NCI-H1694 (cell line): ENCODE measurements at regions not wholly inside any gene's neighbourhood (a gene's known extent, or its start where the extent isn't known, plus 50 kb on each side); places are given as distances from the start of the nearest gene placed in this dataset.
"Not testable (repeated sequence)": the region's sequence is repeated elsewhere in the genome, so short reads cannot be mapped to it uniquely, and the experiment has no call there.

Experiments
- DNase-seq: peaks from one replicate; lab custom pipeline; 2025; lab: John Stamatoyannopoulos, UW

- DNase-seq: no peak
Observed at GRCh38 chr1:38787041-38787440, 72.5 kb downstream of the RRAGC start.

GRCh38 chr1:38786040-38786436 is 73.5 kb downstream of the RRAGC start:
- DNase-seq: peak; percentile 6

GRCh38 chr1:38785285-38786039 is 74.1 kb downstream of the RRAGC start:
- no peak for DNase-seq

- DNase-seq: no peak
Observed at GRCh38 chr1:38784452-38785284, 74.9 kb downstream of the RRAGC start.

- peak; percentile 49 for DNase-seq
Observed at GRCh38 chr1:38783640-38784229, 75.8 kb downstream of the RRAGC start.

- no peak for DNase-seq
Observed at GRCh38 chr1:38781872-38782617, 77.5 kb downstream of the RRAGC start.

- no peak for DNase-seq
Observed at GRCh38 chr1:38780133-38780532, 79.4 kb downstream of the RRAGC start.

- DNase-seq: no peak
Observed at GRCh38 chr1:38779491-38779890, 80.1 kb downstream of the RRAGC start.

- no peak for DNase-seq
Observed at GRCh38 chr1:38778521-38778920, 81.1 kb downstream of the RRAGC start.

GRCh38 chr1:38778051-38778450 is 81.5 kb downstream of the RRAGC start:
- no peak for DNase-seq

GRCh38 chr1:38777464-38777957 is 82.1 kb downstream of the RRAGC start:
- DNase-seq: no peak

- DNase-seq: no peak
Observed at GRCh38 chr1:38776466-38777065, 83.0 kb downstream of the RRAGC start.

- DNase-seq: peak; percentile 11
Observed at GRCh38 chr1:38775175-38775845, 84.3 kb downstream of the RRAGC start.

- no peak for DNase-seq
Observed at GRCh38 chr1:38773483-38773882, 86.1 kb downstream of the RRAGC start.

GRCh38 chr1:38772953-38773352 is 86.6 kb downstream of the RRAGC start:
- no peak for DNase-seq

- no peak for DNase-seq
Observed at GRCh38 chr1:38772026-38772425, 87.5 kb downstream of the RRAGC start.

- not testable (repeated sequence) for DNase-seq
Observed at GRCh38 chr1:38770516-38771173, 88.9 kb downstream of the RRAGC start.

GRCh38 chr1:38766125-38766524 is 93.4 kb downstream of the RRAGC start:
- DNase-seq: no peak

GRCh38 chr1:38763121-38763520 is 96.5 kb downstream of the RRAGC start:
- no peak for DNase-seq

GRCh38 chr1:38760562-38760961 is 99.0 kb downstream of the RRAGC start:
- no peak for DNase-seq
